Type B pancreatic cell (in vitro differentiated cells): ENCODE measurements at regions not wholly inside any gene's neighbourhood (a gene's known extent, or its start where the extent isn't known, plus 50 kb on each side); places are given as distances from the start of the nearest gene placed in this dataset.

Experiments used
- DNase-seq: peaks from one replicate; pipeline ENCODE4 v3.0.0; 2021; ENCODE audit warnings: mixed read lengths; ENCODE audit not compliant: unreplicated experiment; ENCODE audit errors: extremely low spot score
- H3K27ac Mint-ChIP-seq: 2 replicates; pipeline ENCODE4 v1.8.0; 2021; ENCODE audit warnings: mild to moderate bottlenecking, mixed read lengths
- H3K27me3 Mint-ChIP-seq: 2 replicates; pipeline ENCODE4 v1.8.0; 2021; ENCODE audit warnings: mixed read lengths
- H3K36me3 Mint-ChIP-seq: 2 replicates; pipeline ENCODE4 v1.8.0; 2021; ENCODE audit warnings: mixed read lengths
- H3K4me1 Mint-ChIP-seq: one replicate; pipeline ENCODE4 v1.8.0; 2021; ENCODE audit warnings: mixed read lengths; ENCODE audit not compliant: unreplicated experiment
- H3K4me3 Mint-ChIP-seq: 2 replicates; pipeline ENCODE4 v1.8.0; 2021; ENCODE audit warnings: mild to moderate bottlenecking, mixed read lengths
- H3K9me3 Mint-ChIP-seq: 2 replicates; pipeline ENCODE4 v1.8.0; 2021; ENCODE audit warnings: mixed read lengths
- TF ChIP-seq, protein P1 (sequence below): fragments of 200-600 bp; sonication (generic); conservative IDR thresholded peaks from 2 replicates; pipeline ENCODE4 v1.5.0; 2021; ENCODE audit warnings: antibody characterized with exemption, mild to moderate bottlenecking

DNA sequence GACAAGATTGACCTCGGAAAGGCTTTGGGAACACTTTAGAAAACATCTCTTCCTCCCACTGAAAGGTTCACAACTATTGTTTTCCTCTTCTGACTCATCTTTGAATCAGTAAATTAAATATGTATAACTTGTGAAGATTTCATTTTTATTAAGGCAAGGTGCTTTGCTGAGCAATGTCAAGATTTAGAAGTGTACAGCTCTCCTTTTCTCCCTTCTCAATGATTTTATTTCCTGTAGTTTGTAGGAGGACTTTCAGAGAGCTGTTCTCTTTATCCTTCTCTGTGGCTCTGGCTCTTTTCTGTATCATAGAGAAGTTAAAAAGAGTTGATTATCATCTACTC lies 594.2 kb downstream of the METTL15 start:
- Mint-ChIP-seq H3K27ac (no peak overlapping the region), H3K9me3 (peaks cover 8% of the 10 kb centered on the region), H3K4me3 (no peak overlapping the region), H3K27me3 (no peaks in the 10 kb centered on the region), H3K4me1 (peaks cover 7% of the 10 kb centered on the region), H3K36me3 (no peaks in the 10 kb centered on the region)
- no peak for DNase-seq
- TF ChIP-seq, protein P1, sequence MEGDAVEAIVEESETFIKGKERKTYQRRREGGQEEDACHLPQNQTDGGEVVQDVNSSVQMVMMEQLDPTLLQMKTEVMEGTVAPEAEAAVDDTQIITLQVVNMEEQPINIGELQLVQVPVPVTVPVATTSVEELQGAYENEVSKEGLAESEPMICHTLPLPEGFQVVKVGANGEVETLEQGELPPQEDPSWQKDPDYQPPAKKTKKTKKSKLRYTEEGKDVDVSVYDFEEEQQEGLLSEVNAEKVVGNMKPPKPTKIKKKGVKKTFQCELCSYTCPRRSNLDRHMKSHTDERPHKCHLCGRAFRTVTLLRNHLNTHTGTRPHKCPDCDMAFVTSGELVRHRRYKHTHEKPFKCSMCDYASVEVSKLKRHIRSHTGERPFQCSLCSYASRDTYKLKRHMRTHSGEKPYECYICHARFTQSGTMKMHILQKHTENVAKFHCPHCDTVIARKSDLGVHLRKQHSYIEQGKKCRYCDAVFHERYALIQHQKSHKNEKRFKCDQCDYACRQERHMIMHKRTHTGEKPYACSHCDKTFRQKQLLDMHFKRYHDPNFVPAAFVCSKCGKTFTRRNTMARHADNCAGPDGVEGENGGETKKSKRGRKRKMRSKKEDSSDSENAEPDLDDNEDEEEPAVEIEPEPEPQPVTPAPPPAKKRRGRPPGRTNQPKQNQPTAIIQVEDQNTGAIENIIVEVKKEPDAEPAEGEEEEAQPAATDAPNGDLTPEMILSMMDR: no peak

DNA sequence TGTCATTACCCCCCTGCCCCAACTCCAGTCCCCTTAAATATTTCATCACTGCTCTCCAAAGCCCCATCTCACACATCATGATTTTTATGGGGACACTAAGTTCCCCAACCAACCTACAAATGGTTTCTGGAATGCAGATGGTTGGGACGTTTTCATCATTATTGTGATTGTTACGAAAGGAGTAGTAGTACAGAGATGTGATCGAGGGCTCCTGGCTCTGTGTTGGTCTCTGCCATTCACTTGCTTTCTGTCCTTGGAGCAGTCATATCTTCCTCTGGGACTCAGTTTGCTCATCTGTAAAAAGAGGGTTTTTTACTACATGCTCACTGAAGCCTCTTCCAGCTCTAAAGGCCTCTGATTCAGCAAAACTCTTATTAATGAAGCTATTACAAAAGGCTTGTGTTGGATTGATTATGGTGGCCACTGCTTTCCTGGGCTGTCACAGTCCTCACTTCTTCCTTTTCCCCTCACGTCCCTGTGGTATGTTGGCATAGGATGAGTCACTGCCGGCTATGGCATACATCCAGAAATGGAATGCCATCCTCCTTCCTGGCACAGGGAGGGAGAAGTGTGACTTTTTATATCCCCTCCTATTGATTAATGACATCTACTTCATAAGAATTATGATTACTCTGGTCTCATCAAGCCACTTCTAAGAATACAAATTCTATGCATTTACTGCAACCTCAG lies 593.7 kb downstream of the METTL15 start:
- Mint-ChIP-seq H3K27me3 (no peaks in the 10 kb centered on the region), H3K4me3 (no peak overlapping the region), H3K27ac (no peak overlapping the region), H3K36me3 (no peaks in the 10 kb centered on the region), H3K9me3 (peaks cover 8% of the 10 kb centered on the region), H3K4me1 (peaks cover 7% of the 10 kb centered on the region)
- TF ChIP-seq, protein P1: no peak
- DNase-seq: no peak

DNA sequence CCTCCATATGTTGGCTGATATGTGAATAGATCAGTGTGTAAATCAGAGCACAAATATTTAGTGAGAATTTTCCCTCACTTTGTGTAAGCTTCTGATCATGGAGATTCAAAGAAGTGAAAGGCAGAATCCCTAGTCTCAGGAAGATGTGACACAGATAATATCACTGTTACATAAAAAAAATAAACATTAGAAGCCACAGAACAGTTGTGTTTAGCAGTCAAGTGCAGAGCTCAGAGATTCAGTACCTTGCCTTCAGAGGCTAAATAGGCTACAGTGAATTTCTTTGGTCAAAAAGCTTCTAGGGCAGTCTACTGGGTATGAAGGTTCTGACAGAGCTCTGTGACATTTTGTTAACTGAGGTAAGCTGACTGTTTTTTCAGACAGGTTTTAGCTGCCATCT lies 591.5 kb downstream of the METTL15 start:
- H3K4me1 Mint-ChIP-seq: peaks cover 7% of the 10 kb centered on the region
- TF ChIP-seq, protein P1: no peak
- H3K9me3 Mint-ChIP-seq: no peaks in the 10 kb centered on the region
- H3K36me3 Mint-ChIP-seq: no peaks in the 10 kb centered on the region
- H3K27ac Mint-ChIP-seq: no peak overlapping the region
- H3K4me3 Mint-ChIP-seq: no peak overlapping the region
- no peak for DNase-seq
- H3K27me3 Mint-ChIP-seq: no peaks in the 10 kb centered on the region

DNA sequence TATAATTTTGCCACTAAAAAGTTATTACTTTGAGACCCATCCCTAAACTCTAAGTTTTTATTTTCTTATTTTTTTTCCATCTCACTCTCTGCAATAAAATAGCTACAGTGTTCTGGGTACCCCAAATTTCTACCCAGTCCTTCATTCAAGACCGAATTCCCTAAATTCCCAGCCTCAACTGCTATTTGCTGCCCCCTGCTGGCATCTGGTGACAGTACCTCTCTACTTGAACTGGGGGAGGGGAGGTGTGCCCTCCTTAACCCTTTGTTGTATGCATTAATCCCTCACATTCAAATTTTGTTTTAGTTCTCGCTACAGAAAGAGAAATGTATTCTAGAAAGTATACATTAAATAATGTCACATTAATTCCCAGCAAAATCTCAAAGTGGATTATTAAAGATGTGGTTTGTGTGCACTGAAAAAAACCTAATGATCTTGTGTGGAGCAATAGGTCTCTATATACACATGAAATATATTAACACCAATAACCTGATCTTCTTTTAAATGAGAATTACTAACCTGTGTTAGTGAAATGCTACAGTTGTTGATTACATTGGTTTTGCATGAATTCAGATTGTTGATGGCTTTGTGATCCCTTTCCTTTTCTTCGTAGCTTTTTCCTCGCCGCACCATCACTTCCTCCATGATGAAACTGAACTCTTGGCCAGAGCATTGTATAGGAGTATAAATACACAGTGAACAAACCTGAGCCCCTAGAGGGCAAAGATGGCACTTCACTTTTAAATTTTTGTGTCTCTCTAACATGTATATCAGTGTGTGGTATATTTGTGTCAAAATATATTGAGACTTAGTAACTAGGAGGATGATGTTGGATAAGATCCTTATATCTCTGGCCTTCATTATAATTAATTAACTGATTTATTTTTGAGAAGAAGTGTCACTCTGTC lies 590.0 kb downstream of the METTL15 start:
- no peak for DNase-seq
- Mint-ChIP-seq H3K36me3 (no peaks in the 10 kb centered on the region), H3K4me1 (peaks cover 7% of the 10 kb centered on the region), H3K4me3 (no peak overlapping the region), H3K27ac (no peak overlapping the region), H3K9me3 (no peaks in the 10 kb centered on the region), H3K27me3 (no peaks in the 10 kb centered on the region)
- TF ChIP-seq, protein P1: peak; percentile 91

DNA sequence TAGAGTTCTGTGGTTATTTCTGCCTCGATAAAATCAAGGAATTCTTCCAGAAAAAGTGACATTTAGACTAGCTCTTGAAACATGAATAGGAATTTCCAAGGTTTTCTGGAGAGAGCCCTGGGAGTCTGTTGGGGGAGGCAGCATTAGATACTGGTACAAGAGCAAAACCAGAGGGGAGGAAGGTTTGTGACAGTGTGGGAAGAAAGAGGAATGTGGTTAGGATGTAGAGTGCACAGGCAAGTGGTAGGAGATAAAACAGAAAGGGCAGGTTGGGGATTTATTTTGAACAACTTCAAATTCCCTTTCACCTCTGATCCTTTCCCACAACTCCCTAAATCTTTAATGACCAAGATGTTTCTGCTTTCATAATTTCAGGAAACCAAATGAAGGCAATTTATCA lies 588.4 kb downstream of the METTL15 start:
- H3K4me1 Mint-ChIP-seq: peaks cover 7% of the 10 kb centered on the region
- H3K36me3 Mint-ChIP-seq: no peaks in the 10 kb centered on the region
- H3K27me3 Mint-ChIP-seq: no peaks in the 10 kb centered on the region
- TF ChIP-seq, protein P1: no peak
- no peaks in the 10 kb centered on the region for H3K9me3 Mint-ChIP-seq
- H3K27ac Mint-ChIP-seq: no peak overlapping the region
- no peak overlapping the region for H3K4me3 Mint-ChIP-seq
- DNase-seq: no peak
